Astrocyte (in vitro differentiated cells and primary cell): ENCODE measurements at regions not wholly inside any gene's neighbourhood (a gene's known extent, or its start where the extent isn't known, plus 50 kb on each side); places are given as distances from the start of the nearest gene placed in this dataset.
A peak's percentile ranks its signal among the peaks of the same experiment; 100 is the strongest.

Experiments
- DNase-seq: peaks from one replicate; pipeline ENCODE4 v3.0.0-alpha.2; 2010; ENCODE audit warnings: low read depth
- FAIRE-seq: peaks from 2 replicates; lab custom pipeline; 2011; peaks lifted over from hg19 to GRCh38; lab: Jason Lieb, UNC
- H2AFZ ChIP-seq: 2 replicates; pipeline ENCODE4 v1.6.0; 2012; ENCODE audit warnings: low read depth, low read length, inconsistent platforms
- H3K27ac ChIP-seq: 2 replicates; pipeline ENCODE4 v1.5.1; 2011; ENCODE audit warnings: low read depth, low read length, inconsistent platforms
- H3K27me3 ChIP-seq: 2 replicates; pipeline ENCODE4 v1.6.0; 2011; ENCODE audit warnings: low read length, inconsistent platforms; ENCODE audit not compliant: insufficient read depth
- H3K36me3 ChIP-seq: 2 replicates; pipeline ENCODE4 v1.5.1; 2011; ENCODE audit warnings: low read length, inconsistent platforms; ENCODE audit not compliant: insufficient read depth
- H3K4me1 ChIP-seq: 2 replicates; pipeline ENCODE4 v1.5.1; 2011; ENCODE audit warnings: low read length, inconsistent platforms; ENCODE audit not compliant: insufficient read depth
- H3K4me2 ChIP-seq: 2 replicates; pipeline ENCODE4 v1.6.0; 2012; ENCODE audit warnings: low read length, inconsistent platforms
- H3K4me3 ChIP-seq: 2 replicates; pipeline ENCODE4 v1.5.1; 2011; ENCODE audit warnings: low read depth, mild to moderate bottlenecking, low read length, inconsistent platforms; ENCODE audit not compliant: insufficient read depth
- H3K79me2 ChIP-seq: 2 replicates; pipeline ENCODE4 v1.6.0; 2012; ENCODE audit warnings: mild to moderate bottlenecking, low read length, inconsistent platforms; ENCODE audit not compliant: insufficient read depth
- H3K9ac ChIP-seq: 2 replicates; pipeline ENCODE4 v1.6.0; 2012; ENCODE audit warnings: mild to moderate bottlenecking, low read length, inconsistent platforms
- H3K9me3 ChIP-seq: 2 replicates; pipeline ENCODE4 v1.5.1; 2012; ENCODE audit warnings: low read depth, mild to moderate bottlenecking, low read length, inconsistent platforms; ENCODE audit not compliant: insufficient read depth
- H4K20me1 ChIP-seq: 2 replicates; pipeline ENCODE4 v1.6.0; 2012; ENCODE audit warnings: low read length, inconsistent platforms; ENCODE audit not compliant: insufficient read depth
- H3K27ac Mint-ChIP-seq: one replicate; pipeline ENCODE4 v1.8.0; 2021; ENCODE audit warnings: mild to moderate bottlenecking, mixed read lengths; ENCODE audit not compliant: unreplicated experiment
- H3K27me3 Mint-ChIP-seq: one replicate; pipeline ENCODE4 v1.8.0; 2021; ENCODE audit warnings: low read depth, mixed read lengths; ENCODE audit not compliant: unreplicated experiment
- H3K36me3 Mint-ChIP-seq: one replicate; pipeline ENCODE4 v1.8.0; 2021; ENCODE audit warnings: low read depth, mixed read lengths; ENCODE audit not compliant: unreplicated experiment
- H3K4me1 Mint-ChIP-seq: one replicate; pipeline ENCODE4 v1.8.0; 2021; ENCODE audit warnings: low read depth, mixed read lengths; ENCODE audit not compliant: unreplicated experiment
- H3K4me3 Mint-ChIP-seq: one replicate; pipeline ENCODE4 v1.8.0; 2021; ENCODE audit warnings: mild to moderate bottlenecking, moderate library complexity, mixed read lengths; ENCODE audit not compliant: unreplicated experiment
- H3K9me3 Mint-ChIP-seq: one replicate; pipeline ENCODE4 v1.8.0; 2021; ENCODE audit warnings: mild to moderate bottlenecking, mixed read lengths; ENCODE audit not compliant: unreplicated experiment
- EZH2 ChIP-seq: IDR thresholded peaks from 2 replicates; pipeline ENCODE4 v1.6.1; 2012; ENCODE audit warnings: mild to moderate bottlenecking, low read length, inconsistent platforms; ENCODE audit not compliant: insufficient read depth
- TF ChIP-seq, protein P1 (sequence below): IDR thresholded peaks from 2 replicates; pipeline ENCODE4 v1.5.1; 2011; ENCODE audit warnings: low read depth, mild to moderate bottlenecking, inconsistent platforms, low read length, moderate library complexity; ENCODE audit not compliant: insufficient read depth

- peak overlapping the region; percentile 24 for H3K4me3 Mint-ChIP-seq
- no peaks in the 10 kb centered on the region for H3K36me3 ChIP-seq
- DNase-seq: peak; percentile 71
- TF ChIP-seq, protein P1, sequence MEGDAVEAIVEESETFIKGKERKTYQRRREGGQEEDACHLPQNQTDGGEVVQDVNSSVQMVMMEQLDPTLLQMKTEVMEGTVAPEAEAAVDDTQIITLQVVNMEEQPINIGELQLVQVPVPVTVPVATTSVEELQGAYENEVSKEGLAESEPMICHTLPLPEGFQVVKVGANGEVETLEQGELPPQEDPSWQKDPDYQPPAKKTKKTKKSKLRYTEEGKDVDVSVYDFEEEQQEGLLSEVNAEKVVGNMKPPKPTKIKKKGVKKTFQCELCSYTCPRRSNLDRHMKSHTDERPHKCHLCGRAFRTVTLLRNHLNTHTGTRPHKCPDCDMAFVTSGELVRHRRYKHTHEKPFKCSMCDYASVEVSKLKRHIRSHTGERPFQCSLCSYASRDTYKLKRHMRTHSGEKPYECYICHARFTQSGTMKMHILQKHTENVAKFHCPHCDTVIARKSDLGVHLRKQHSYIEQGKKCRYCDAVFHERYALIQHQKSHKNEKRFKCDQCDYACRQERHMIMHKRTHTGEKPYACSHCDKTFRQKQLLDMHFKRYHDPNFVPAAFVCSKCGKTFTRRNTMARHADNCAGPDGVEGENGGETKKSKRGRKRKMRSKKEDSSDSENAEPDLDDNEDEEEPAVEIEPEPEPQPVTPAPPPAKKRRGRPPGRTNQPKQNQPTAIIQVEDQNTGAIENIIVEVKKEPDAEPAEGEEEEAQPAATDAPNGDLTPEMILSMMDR: no peak
- TF ChIP-seq EZH2: no peak
- H4K20me1 ChIP-seq: no peaks in the 10 kb centered on the region
- H3K4me3 ChIP-seq: no peak overlapping the region
- peaks cover 23% of the 10 kb centered on the region for H3K4me1 Mint-ChIP-seq
- H3K27ac ChIP-seq: peak overlapping the region; percentile 90
- H3K27ac Mint-ChIP-seq: peak overlapping the region; percentile 83
- no peaks in the 10 kb centered on the region for H3K36me3 Mint-ChIP-seq
- H3K9me3 ChIP-seq: no peaks in the 10 kb centered on the region
- H3K4me1 ChIP-seq: peaks cover 18% of the 10 kb centered on the region
- H3K4me2 ChIP-seq: peak overlapping the region; percentile 73
- no peaks in the 10 kb centered on the region for H3K27me3 ChIP-seq
- no peak overlapping the region for H2AFZ ChIP-seq
- peak overlapping the region; percentile 70 for H3K9ac ChIP-seq
- H3K9me3 Mint-ChIP-seq: no peaks in the 10 kb centered on the region
- FAIRE-seq: no peak
- no peaks in the 10 kb centered on the region for H3K79me2 ChIP-seq
- H3K27me3 Mint-ChIP-seq: peaks cover 11% of the 10 kb centered on the region
These were observed 64.1 kb upstream of the SCOC start for GRCh38 chr4:140309124-140309870.

DNA sequence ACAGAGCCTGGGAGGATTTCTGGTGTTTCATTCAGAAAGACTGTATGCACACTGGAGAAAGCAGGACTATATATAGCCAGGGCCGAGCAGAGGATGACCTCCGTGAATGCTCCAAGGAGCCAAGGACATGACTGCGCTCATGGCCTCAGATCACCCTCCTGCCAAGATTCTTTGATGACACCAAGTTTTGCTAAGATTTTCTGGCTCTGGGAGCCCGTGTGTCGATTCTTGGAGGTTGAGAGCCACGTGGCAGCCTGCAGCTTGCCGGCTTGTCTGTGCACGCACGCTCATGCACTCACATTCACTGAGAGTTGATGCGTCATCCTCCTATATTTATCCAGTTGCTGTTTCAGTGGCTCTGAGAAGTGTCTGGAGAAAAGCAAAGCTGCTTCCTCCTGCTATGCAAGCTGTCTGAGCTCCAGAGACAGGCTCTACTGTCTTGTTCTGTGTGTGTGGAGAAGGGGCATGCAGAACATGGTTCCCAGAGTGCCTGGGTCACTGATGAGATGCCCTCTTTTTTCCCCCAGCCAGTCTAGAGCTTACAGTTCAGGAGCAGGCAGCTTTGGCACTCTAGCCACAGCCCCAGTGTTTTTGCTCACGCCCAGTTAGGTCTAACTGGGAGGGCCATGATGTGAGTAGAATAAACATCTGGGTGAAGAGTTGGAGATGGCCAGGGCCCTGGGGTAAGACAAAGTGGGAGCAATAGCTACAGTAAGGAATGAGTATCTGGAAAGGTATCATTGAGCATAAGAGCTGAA is 64.9 kb upstream of the SCOC start:
- Histone ChIP-seq H2AFZ (peak overlapping the region; percentile 53), H3K79me2 (no peaks in the 10 kb centered on the region), H3K27ac (peak overlapping the region; percentile 90), H3K4me3 (no peak overlapping the region), H3K4me2 (peak overlapping the region; percentile 73), H3K4me1 (peaks cover 18% of the 10 kb centered on the region), H3K9me3 (no peaks in the 10 kb centered on the region), H3K27me3 (no peaks in the 10 kb centered on the region), H4K20me1 (no peaks in the 10 kb centered on the region), H3K9ac (peak overlapping the region; percentile 70), H3K36me3 (no peaks in the 10 kb centered on the region)
- peak; percentile 65 for FAIRE-seq
- peaks cover 14% of the 10 kb centered on the region for H3K27me3 Mint-ChIP-seq
- peak; percentile 95 for DNase-seq
- TF ChIP-seq, protein P1: no peak
- no peak for TF ChIP-seq EZH2
- no peaks in the 10 kb centered on the region for H3K9me3 Mint-ChIP-seq
- no peaks in the 10 kb centered on the region for H3K36me3 Mint-ChIP-seq
- H3K4me1 Mint-ChIP-seq: peaks cover 23% of the 10 kb centered on the region
- no peak overlapping the region for H3K4me3 Mint-ChIP-seq
- peak overlapping the region; percentile 83 for H3K27ac Mint-ChIP-seq
